NT2/D1 (cell line): ENCODE measurements at regions not wholly inside any gene's neighbourhood (a gene's known extent, or its start where the extent isn't known, plus 50 kb on each side); places are given as distances from the start of the nearest gene placed in this dataset.

Experiments
- SUZ12 ChIP-seq: IDR thresholded peaks from 2 replicates; pipeline ENCODE4 v1.6.1; 2011; ENCODE audit not compliant: insufficient read length, insufficient read depth; ENCODE audit errors: extremely low read depth
- YY1 ChIP-seq: IDR thresholded peaks from 2 replicates; pipeline ENCODE4 v1.6.1; 2011; ENCODE audit not compliant: insufficient read length, insufficient read depth

GRCh38 chr2:212694398-212694797 is 155.8 kb upstream of the ERBB4 start:
- no peak for TF ChIP-seq SUZ12
- no peak for TF ChIP-seq YY1
